ENCODE measurements at regions not wholly inside any gene's neighbourhood (a gene's known extent, or its start where the extent isn't known, plus 50 kb on each side); places are given as distances from the start of the nearest gene placed in this dataset.

DNA sequence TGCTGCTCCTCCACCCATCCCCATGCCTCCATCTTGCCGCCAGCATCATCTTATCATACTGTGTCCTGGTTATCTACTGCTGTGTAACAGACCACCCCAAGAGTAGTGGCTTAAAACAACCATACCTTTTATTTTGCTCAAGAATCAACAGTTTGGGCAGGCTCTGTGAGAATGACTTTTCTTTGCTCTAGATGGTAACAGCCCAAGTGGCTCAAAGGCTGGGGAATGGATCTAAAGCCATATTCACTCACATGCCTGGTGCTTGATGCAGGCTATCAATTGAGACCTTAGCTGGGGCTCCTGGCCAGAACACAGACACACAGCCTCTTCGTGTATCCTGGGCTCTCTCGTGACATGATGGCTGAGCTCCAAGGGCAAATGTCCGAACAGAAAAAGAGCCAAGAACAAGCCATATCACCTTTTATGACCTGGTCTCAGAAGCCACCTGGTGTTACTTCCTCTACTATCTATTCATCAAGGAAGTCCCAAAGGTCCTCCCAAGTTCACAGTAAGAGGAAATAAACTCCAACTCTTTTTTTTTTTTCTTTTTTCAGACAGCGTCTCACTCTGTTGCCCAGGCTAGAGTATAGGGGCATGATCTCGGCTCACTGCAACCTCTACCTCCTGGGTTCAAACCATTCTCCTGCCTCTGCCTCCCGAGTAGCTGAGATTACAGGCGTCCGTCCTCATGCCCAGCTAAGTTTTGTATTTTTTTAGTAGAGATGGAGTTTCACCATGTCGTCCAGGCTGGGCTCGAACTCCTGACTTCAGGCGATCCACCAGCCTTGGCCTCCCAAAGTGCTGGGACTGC is 159.3 kb upstream of the JARID2 start:
- H3K79me2 ChIP-seq (ENCODE audit: control insufficient read depth, insufficient read depth, low read length), result no peaks in the 10 kb centered on the region
- POLR2A ChIA-PET, result no interaction called here
- RAD21 ChIA-PET (ENCODE audit: unreplicated experiment), result interaction anchor here (0.6 kb wide), 1 partner anchor 30 kb away, joined by 3 read pairs; no protein-coding TSS in a partner anchor
- no peaks in the 10 kb centered on the region for H3K36me3 ChIP-seq (ENCODE audit: control insufficient read depth in 2 of 2, insufficient read depth in 2 of 2, low read length in 1 of 2)
- H2AFZ ChIP-seq (ENCODE audit: control insufficient read depth, low read depth, low read length), result no peak overlapping the region
- BruUV-seq (replicated peaks), result no TSS peak
- intact Hi-C loops (cut with micrococcal nuclease; ENCODE audit: unreplicated experiment) (no loop called here), in situ Hi-C loops (cut with MboI) (no loop called here)
- DNase-seq (ENCODE audit: low read depth, low spot score) (no peak), FAIRE-seq (no peak), ATAC-seq (no peak)
- no peaks in the 10 kb centered on the region for H3K9me3 ChIP-seq (replicated peaks; ENCODE audit: control insufficient read depth, insufficient read depth, low read length)
- H3K27ac ChIP-seq (ENCODE audit: control insufficient read depth, insufficient read depth), result no peak overlapping the region
- 68% methylated on average over 12 of the region's 12 CpGs for WGBS (ENCODE audit: insufficient coverage, insufficient replicate concordance, low lambda C conversion rate, missing lambda C conversion rate)
- H4K20me1 ChIP-seq (ENCODE audit: control insufficient read depth, insufficient read depth), result no peaks in the 10 kb centered on the region
- CTCF ChIA-PET, result interaction anchor here (1.3 kb wide), 1 partner anchor 65 kb away, joined by 3 read pairs; no protein-coding TSS in a partner anchor
- no peaks in the 10 kb centered on the region for H3K4me1 ChIP-seq (ENCODE audit: control insufficient read depth, insufficient read depth, low read length)
- H3K4me3 ChIP-seq, result no peak overlapping the region
- no peak overlapping the region for H3K4me2 ChIP-seq (ENCODE audit: control insufficient read depth, insufficient read depth)
- no peak overlapping the region for H3K9ac ChIP-seq (ENCODE audit: control insufficient read depth, insufficient read depth, low read length)
- H3K27me3 ChIP-seq (replicated peaks in 1 of 2; ENCODE audit: control insufficient read depth in 2 of 2, insufficient read depth in 2 of 2, low read length in 1 of 2), result no peaks in the 10 kb centered on the region
- TF ChIP-seq NFIC (IDR thresholded peaks at IDR 0.05; ENCODE audit: low read depth, low read length) (no peak), SMAD1 (IDR thresholded peaks at IDR 0.05; ENCODE audit: low read depth, partially characterized antibody) (no peak), MXI1 (IDR thresholded peaks at IDR 0.05; ENCODE audit: low read depth, low read length) (no peak), TARDBP (IDR thresholded peaks at IDR 0.05; ENCODE audit: borderline replicate concordance) (no peak)
- TF ChIP-seq, protein P1, sequence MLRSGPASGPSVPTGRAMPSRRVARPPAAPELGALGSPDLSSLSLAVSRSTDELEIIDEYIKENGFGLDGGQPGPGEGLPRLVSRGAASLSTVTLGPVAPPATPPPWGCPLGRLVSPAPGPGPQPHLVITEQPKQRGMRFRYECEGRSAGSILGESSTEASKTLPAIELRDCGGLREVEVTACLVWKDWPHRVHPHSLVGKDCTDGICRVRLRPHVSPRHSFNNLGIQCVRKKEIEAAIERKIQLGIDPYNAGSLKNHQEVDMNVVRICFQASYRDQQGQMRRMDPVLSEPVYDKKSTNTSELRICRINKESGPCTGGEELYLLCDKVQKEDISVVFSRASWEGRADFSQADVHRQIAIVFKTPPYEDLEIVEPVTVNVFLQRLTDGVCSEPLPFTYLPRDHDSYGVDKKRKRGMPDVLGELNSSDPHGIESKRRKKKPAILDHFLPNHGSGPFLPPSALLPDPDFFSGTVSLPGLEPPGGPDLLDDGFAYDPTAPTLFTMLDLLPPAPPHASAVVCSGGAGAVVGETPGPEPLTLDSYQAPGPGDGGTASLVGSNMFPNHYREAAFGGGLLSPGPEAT (IDR thresholded peaks at IDR 0.05; ENCODE audit: low read depth), result no peak
- SMC1A ChIA-PET (ENCODE audit: uncharacterized antibody, unreplicated experiment), result interaction anchor here (0.9 to 1.7 kb wide), 3 partner anchors 10 to 874 kb away, joined by 3 to 6 read pairs (median 3); no protein-coding TSS in a partner anchor

All from GM12878 (cell line).